Lower leg skin (tissue), 3 donors: ENCODE measurements at regions not wholly inside any gene's neighbourhood (a gene's known extent, or its start where the extent isn't known, plus 50 kb on each side); places are given as distances from the start of the nearest gene placed in this dataset.

Experiments
- CTCF ChIP-seq, 3 donors: fragments of 450-650 bp; IDR thresholded peaks; one replicate each; pipeline ENCODE4 v1.5.1; 2016; ENCODE audit warnings: antibody characterized with exemption in 3 of 3, mild to moderate bottlenecking in 3 of 3, moderate library complexity in 2 of 3
- POLR2A ChIP-seq, 2 donors: fragments of 450-650 bp; IDR thresholded peaks; one replicate each; pipeline ENCODE4 v1.6.1; 2016 to 2017; ENCODE audit warnings: antibody characterized with exemption in 2 of 2, mild to moderate bottlenecking in 1 of 2, moderate library complexity in 1 of 2

- no peak for TF ChIP-seq CTCF (IDR thresholded peaks at IDR 0.05)
- TF ChIP-seq POLR2A (IDR thresholded peaks at IDR 0.05), result no peak
Measured at GRCh38 chr12:17388679-17389078, 701.3 kb downstream of the RERGL start.
